ENCODE measurements at regions not wholly inside any gene's neighbourhood (a gene's known extent, or its start where the extent isn't known, plus 50 kb on each side); places are given as distances from the start of the nearest gene placed in this dataset.

DNA sequence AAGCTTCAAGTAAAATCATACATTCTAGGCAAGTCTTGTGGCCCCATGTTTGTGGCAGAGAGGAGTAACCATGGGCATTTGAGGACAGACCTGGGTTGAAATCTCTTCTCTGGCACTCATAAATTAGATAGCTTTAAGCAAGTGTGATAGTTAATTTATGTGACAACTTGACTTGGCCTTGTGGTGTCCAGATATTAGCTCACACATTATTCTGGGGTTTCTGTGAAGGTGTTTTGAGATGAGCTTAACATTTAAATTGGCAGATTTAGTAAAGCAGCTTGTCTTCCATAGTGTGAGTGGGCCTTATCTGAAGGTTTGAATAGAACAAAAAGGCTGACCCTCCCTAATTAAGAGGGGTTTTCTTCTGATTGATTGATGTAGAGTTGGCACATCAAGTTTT, 161.4 kb upstream of the SPRY2 start:
- TF ChIP-seq, protein P1, sequence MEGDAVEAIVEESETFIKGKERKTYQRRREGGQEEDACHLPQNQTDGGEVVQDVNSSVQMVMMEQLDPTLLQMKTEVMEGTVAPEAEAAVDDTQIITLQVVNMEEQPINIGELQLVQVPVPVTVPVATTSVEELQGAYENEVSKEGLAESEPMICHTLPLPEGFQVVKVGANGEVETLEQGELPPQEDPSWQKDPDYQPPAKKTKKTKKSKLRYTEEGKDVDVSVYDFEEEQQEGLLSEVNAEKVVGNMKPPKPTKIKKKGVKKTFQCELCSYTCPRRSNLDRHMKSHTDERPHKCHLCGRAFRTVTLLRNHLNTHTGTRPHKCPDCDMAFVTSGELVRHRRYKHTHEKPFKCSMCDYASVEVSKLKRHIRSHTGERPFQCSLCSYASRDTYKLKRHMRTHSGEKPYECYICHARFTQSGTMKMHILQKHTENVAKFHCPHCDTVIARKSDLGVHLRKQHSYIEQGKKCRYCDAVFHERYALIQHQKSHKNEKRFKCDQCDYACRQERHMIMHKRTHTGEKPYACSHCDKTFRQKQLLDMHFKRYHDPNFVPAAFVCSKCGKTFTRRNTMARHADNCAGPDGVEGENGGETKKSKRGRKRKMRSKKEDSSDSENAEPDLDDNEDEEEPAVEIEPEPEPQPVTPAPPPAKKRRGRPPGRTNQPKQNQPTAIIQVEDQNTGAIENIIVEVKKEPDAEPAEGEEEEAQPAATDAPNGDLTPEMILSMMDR (conservative IDR thresholded peaks at IDR 0.05; ENCODE audit: low read length) = no peak
- TF ChIP-seq EZH2phosphoT487 (IDR thresholded peaks at IDR 0.05; ENCODE audit: borderline replicate concordance, low read depth, low read length) = no peak
